ENCODE measurements at regions not wholly inside any gene's neighbourhood (a gene's known extent, or its start where the extent isn't known, plus 50 kb on each side); places are given as distances from the start of the nearest gene placed in this dataset.

DNA sequence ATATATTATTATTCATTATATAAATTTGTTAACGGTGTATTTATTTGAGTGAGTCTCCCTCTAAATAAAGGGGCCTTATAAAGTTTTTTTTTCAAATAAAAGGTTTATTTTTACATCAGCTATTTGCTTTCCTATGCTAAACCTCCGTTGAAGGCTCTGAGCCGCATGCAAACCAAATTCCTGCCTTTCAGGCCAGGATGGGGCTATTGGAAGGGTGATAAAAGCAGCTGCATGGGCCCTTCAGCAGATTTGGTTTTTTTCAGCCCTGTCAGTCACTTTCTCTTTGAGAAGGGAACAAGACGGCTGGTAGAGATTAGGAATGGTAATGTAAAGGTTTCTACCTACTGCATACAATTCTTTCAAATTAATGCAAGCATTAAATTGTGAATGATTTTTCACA is 244.2 kb downstream of the WNT5A start:
- TF ChIP-seq, protein P1, sequence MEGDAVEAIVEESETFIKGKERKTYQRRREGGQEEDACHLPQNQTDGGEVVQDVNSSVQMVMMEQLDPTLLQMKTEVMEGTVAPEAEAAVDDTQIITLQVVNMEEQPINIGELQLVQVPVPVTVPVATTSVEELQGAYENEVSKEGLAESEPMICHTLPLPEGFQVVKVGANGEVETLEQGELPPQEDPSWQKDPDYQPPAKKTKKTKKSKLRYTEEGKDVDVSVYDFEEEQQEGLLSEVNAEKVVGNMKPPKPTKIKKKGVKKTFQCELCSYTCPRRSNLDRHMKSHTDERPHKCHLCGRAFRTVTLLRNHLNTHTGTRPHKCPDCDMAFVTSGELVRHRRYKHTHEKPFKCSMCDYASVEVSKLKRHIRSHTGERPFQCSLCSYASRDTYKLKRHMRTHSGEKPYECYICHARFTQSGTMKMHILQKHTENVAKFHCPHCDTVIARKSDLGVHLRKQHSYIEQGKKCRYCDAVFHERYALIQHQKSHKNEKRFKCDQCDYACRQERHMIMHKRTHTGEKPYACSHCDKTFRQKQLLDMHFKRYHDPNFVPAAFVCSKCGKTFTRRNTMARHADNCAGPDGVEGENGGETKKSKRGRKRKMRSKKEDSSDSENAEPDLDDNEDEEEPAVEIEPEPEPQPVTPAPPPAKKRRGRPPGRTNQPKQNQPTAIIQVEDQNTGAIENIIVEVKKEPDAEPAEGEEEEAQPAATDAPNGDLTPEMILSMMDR (IDR thresholded peaks at IDR 0.05): no peak
- TF ChIP-seq POLR2A (IDR thresholded peaks at IDR 0.05): no peak
- Histone ChIP-seq H3K27ac (no peak overlapping the region), H3K27me3 (no peaks in the 10 kb centered on the region), H3K36me3 (no peaks in the 10 kb centered on the region), H3K4me3 (no peak overlapping the region), H3K4me1 (no peaks in the 10 kb centered on the region), H3K9me3 (no peaks in the 10 kb centered on the region)
- WGBS, 2 donors: 53 to 62% methylated on average over 4 of the region's 4 CpGs
- intact Hi-C loops (cut with DNase I): no loop called here
- no peak for DNase-seq

DNA sequence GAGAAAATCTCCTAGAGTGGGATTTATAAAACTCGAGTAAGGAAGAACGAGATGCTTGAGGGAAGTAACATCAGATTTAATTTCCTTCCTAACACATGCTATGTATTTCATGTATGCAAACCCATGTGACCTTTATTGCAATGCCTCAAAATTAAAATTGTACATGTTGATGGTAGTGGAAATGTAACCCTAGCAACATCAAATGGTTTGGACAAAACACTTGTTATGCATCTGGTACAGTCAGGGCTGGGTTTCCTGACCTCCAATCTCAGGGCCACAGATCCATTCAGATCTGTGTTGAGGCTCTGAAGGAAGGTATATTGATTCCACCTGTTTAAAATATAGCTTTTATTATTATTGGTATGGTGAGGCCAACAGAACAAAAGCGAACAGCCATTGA is 246.0 kb downstream of the WNT5A start:
- TF ChIP-seq, protein P1 (IDR thresholded peaks at IDR 0.05): no peak
- TF ChIP-seq POLR2A (IDR thresholded peaks at IDR 0.05): no peak
- DNase-seq: no peak
- Histone ChIP-seq H3K4me1 (no peaks in the 10 kb centered on the region), H3K4me3 (no peak overlapping the region), H3K27ac (no peak overlapping the region), H3K9me3 (no peaks in the 10 kb centered on the region), H3K36me3 (no peaks in the 10 kb centered on the region), H3K27me3 (no peaks in the 10 kb centered on the region)
- intact Hi-C loops (cut with DNase I): no loop called here
- 74 to 75% methylated on average over 3 of the region's 3 CpGs for WGBS, 2 donors

DNA sequence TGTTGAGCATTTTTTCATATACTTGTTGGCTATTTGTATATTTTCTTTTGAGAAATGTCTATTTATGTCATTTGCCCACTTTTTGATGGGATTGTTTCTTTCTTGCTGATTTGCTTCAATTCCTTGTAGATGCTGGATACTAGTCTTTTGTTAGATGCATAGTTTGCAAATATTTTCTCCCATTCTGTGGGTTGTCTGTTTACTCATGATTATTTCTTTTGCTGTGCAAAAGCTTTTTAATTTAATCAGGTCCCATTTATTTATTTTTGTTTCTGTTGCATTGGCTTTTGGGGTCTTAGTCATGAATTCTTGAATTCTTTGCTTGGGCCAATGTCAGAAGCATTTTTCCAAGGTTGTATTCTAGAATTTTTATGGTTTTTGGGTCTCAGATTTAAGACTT is 251.7 kb downstream of the WNT5A start:
- Histone ChIP-seq H3K27ac (no peak overlapping the region), H3K27me3 (no peaks in the 10 kb centered on the region), H3K9me3 (no peaks in the 10 kb centered on the region), H3K4me1 (no peaks in the 10 kb centered on the region), H3K36me3 (no peaks in the 10 kb centered on the region), H3K4me3 (no peak overlapping the region)
- TF ChIP-seq, protein P1 (IDR thresholded peaks at IDR 0.05): no peak
- no peak for TF ChIP-seq POLR2A (IDR thresholded peaks at IDR 0.05)
- no peak for DNase-seq
- intact Hi-C loops (cut with DNase I): no loop called here

DNA sequence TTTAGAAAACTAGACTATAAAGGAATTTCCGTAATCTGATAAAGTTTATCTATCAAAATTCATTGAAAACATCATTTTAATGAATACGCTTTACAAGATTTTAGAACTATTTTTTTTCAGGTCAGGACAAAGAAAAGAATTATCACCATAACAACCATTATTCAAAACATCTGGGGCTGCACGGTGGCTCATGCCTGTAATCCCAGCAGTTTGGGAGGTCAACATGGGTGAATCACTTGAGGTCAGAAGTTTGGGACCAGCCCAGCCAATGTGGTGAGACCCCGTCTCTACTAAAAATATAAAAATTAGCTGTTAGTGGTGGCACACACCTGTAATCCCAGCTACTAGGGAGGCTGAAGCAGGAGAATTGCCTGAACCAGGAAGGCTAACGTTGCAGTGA is 260.4 kb downstream of the WNT5A start:
- Histone ChIP-seq H3K4me1 (no peaks in the 10 kb centered on the region), H3K4me3 (no peak overlapping the region), H3K27me3 (no peaks in the 10 kb centered on the region), H3K36me3 (no peaks in the 10 kb centered on the region), H3K27ac (no peak overlapping the region), H3K9me3 (no peaks in the 10 kb centered on the region)
- 75 to 81% methylated on average over 5 of the region's 5 CpGs for WGBS, 2 donors
- no peak for DNase-seq
- intact Hi-C loops (cut with DNase I): no loop called here
- TF ChIP-seq, protein P1 (IDR thresholded peaks at IDR 0.05): no peak
- TF ChIP-seq POLR2A (IDR thresholded peaks at IDR 0.05): no peak

DNA sequence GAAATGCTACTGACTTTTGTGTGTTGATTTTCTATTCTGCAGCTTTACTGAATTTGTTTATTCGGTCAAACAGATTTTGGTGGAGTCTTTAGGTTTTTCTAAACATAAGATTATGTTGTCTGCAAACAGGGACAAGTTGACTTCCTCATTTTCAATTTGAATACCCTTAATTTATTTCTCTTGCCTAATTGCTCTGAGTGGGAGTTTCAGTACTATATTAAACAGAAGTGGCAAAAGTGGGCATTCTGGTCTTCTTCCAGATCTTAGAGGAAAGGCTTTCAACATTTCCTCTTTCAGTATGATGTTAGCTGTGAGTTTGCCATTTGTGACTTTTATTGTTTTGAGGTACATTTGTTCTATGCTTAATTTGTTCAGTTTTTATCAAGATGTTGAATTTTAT is 268.5 kb downstream of the WNT5A start:
- DNase-seq: no peak
- H3K4me1 ChIP-seq: no peaks in the 10 kb centered on the region
- 0 to 48% methylated on average over 1 of the region's 1 CpG for WGBS, 2 donors
- no peak overlapping the region for H3K27ac ChIP-seq
- TF ChIP-seq, protein P1 (IDR thresholded peaks at IDR 0.05): no peak
- TF ChIP-seq POLR2A (IDR thresholded peaks at IDR 0.05): no peak
- H3K36me3 ChIP-seq: no peaks in the 10 kb centered on the region
- H3K4me3 ChIP-seq: no peak overlapping the region
- H3K9me3 ChIP-seq: peaks cover 0 to 6% (median 6%) of the 10 kb centered on the region in 3 donors
- intact Hi-C loops (cut with DNase I): no loop called here
- no peaks in the 10 kb centered on the region for H3K27me3 ChIP-seq
